GM21717 (cell line): ENCODE measurements at regions not wholly inside any gene's neighbourhood (a gene's known extent, or its start where the extent isn't known, plus 50 kb on each side); places are given as distances from the start of the nearest gene placed in this dataset.

Source experiments
- ATAC-seq: cut with Tn5 transposase; IDR thresholded peaks from one replicate; pipeline ENCODE4 v1.9.1; 2021; ENCODE audit warnings: mild to moderate bottlenecking, moderate library complexity; ENCODE audit not compliant: unreplicated experiment

- ATAC-seq: no peak
These were observed 88.2 kb downstream of the TMA16 start for GRCh38 chr4:163582703-163583102.

- ATAC-seq: peak; percentile 58
These were observed 93.4 kb downstream of the TMA16 start for GRCh38 chr4:163587867-163588266.

- no peak for ATAC-seq
These were observed 94.0 kb downstream of the TMA16 start for GRCh38 chr4:163588532-163588931.

- ATAC-seq: peak; percentile 35
These were observed 95.6 kb downstream of the TMA16 start for GRCh38 chr4:163590103-163590502.

- no peak for ATAC-seq
These were observed 96.3 kb downstream of the TMA16 start for GRCh38 chr4:163590619-163591264.

- ATAC-seq: peak; percentile 85
These were observed 97.1 kb downstream of the TMA16 start for GRCh38 chr4:163591614-163592020.

- ATAC-seq: no peak
These were observed 97.7 kb downstream of the TMA16 start for GRCh38 chr4:163592212-163592611.

- no peak for ATAC-seq
These were observed 101.1 kb downstream of the TMA16 start for GRCh38 chr4:163595580-163595979.

- peak; percentile 70 for ATAC-seq
These were observed 103.5 kb downstream of the TMA16 start for GRCh38 chr4:163598028-163598427.

GRCh38 chr4:163598489-163598888 is 104.0 kb downstream of the TMA16 start:
- no peak for ATAC-seq

- peak; percentile 62 for ATAC-seq
These were observed 106.2 kb downstream of the TMA16 start for GRCh38 chr4:163600727-163601126.

GRCh38 chr4:163603257-163603656 is 108.8 kb downstream of the TMA16 start:
- peak; percentile 34 for ATAC-seq

- ATAC-seq: peak; percentile 36
These were observed 112.6 kb downstream of the TMA16 start for GRCh38 chr4:163606896-163607691.

- no peak for ATAC-seq
These were observed 114.5 kb downstream of the TMA16 start for GRCh38 chr4:163609019-163609418.

GRCh38 chr4:163610648-163611047 is 116.2 kb downstream of the TMA16 start:
- no peak for ATAC-seq

GRCh38 chr4:163611182-163611581 is 116.7 kb downstream of the TMA16 start:
- ATAC-seq: no peak

- ATAC-seq: peak; percentile 54
These were observed 117.4 kb downstream of the TMA16 start for GRCh38 chr4:163611784-163612445.

GRCh38 chr4:163612762-163613161 is 118.3 kb downstream of the TMA16 start:
- ATAC-seq: peak; percentile 36

- no peak for ATAC-seq
These were observed 118.9 kb downstream of the TMA16 start for GRCh38 chr4:163613383-163613782.

- no peak for ATAC-seq
These were observed 120.4 kb downstream of the TMA16 start for GRCh38 chr4:163614866-163615265.

GRCh38 chr4:163618845-163619244 is 124.4 kb downstream of the TMA16 start:
- ATAC-seq: no peak

- ATAC-seq: no peak
These were observed 126.2 kb downstream of the TMA16 start for GRCh38 chr4:163620738-163621137.
